Ascending aorta (tissue), 2 donors: ENCODE measurements at regions not wholly inside any gene's neighbourhood (a gene's known extent, or its start where the extent isn't known, plus 50 kb on each side); places are given as distances from the start of the nearest gene placed in this dataset.

Source experiments
- DNase-seq, 2 donors: peaks; one replicate each; pipeline ENCODE4 v3.0.0-alpha.2; 2019; ENCODE audit warnings: low spot score in 2 of 2
- H3K27ac ChIP-seq, 2 donors: fragments of 200-600 bp; sonication (generic); one replicate each; pipeline ENCODE4 v1.5.1; 2016 to 2017; ENCODE audit warnings: mild to moderate bottlenecking in 1 of 2
- H3K27me3 ChIP-seq: fragments of 200-600 bp; sonication (generic); one replicate; pipeline ENCODE4 v1.5.1; 2017
- H3K36me3 ChIP-seq, 2 donors: fragments of 200-600 bp; sonication (generic); one replicate each; pipeline ENCODE4 v1.5.1; 2016
- H3K4me1 ChIP-seq, 2 donors: fragments of 200-600 bp; sonication (generic); one replicate each; pipeline ENCODE4 v1.5.1; 2016 to 2017; ENCODE audit warnings: mild to moderate bottlenecking in 1 of 2
- H3K4me3 ChIP-seq, 2 donors: fragments of 200-600 bp; sonication (generic); one replicate each; pipeline ENCODE4 v1.5.1; 2016 to 2017; ENCODE audit warnings: mild to moderate bottlenecking in 1 of 2
- H3K9me3 ChIP-seq, 2 donors: fragments of 200-600 bp; sonication (generic); one replicate each; pipeline ENCODE4 v1.5.1; 2016
- CTCF ChIP-seq, 3 experiments: fragments of 200-600 bp in 2 of 3; fragments of 450-650 bp in 1 of 3; sonication (generic) in 2 of 3; IDR thresholded peaks; one replicate each; pipeline ENCODE4 v1.5.1; 2016 to 2019; ENCODE audit warnings: antibody characterized with exemption in 3 of 3, mild to moderate bottlenecking in 1 of 3, moderate library complexity in 1 of 3
- intact Hi-C: fragments of 100-400 bp; cut with DNase I; formaldehyde crosslinking; loops from one replicate; pipeline ENCODE4 v1.15.1; 2023

DNA sequence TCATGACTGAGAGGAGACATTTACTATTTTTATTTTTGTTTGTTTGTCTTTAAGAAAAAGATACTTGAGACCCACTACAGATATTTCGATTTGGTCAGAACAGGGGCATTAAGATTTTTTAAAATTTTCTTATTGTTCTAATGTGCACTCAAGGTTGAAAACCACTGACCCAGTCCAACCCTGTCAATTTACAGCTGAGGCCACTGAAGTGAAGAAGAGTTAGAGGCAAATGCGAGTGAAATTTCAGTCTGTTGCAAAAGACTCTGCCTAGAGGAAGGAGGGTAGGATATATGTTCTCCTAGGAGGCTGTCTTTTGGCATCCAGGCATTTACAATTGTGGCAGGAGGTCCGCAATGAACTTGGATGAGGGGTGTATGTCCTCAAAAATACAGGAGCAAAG, 396.3 kb downstream of the RPS24 start:
- no peaks in the 10 kb centered on the region for H3K36me3 ChIP-seq
- H3K27me3 ChIP-seq, result no peaks in the 10 kb centered on the region
- no peak overlapping the region for H3K4me3 ChIP-seq
- no peak for DNase-seq
- peaks cover 0 to 4% of the 10 kb centered on the region in 2 donors for H3K9me3 ChIP-seq
- H3K4me1 ChIP-seq, result peaks cover 12 to 22% of the 10 kb centered on the region in 2 donors
- intact Hi-C loops, result loop anchor here (5.0 kb wide), 1 partner anchor 767 kb away; no protein-coding TSS in a partner anchor
- no peak for TF ChIP-seq CTCF (IDR thresholded peaks at IDR 0.05)
- no peak overlapping the region for H3K27ac ChIP-seq

GRCh38 chr10:78432583-78432982, 398.9 kb downstream of the RPS24 start:
- Histone ChIP-seq H3K4me3 (no peak overlapping the region), H3K27ac (peak overlapping the region in 1 of 2 donors; percentile 41), H3K9me3 (no peaks in the 10 kb centered on the region), H3K27me3 (no peaks in the 10 kb centered on the region), H3K36me3 (no peaks in the 10 kb centered on the region), H3K4me1 (peaks cover 17 to 33% of the 10 kb centered on the region in 2 donors)
- no peak for TF ChIP-seq CTCF (IDR thresholded peaks at IDR 0.05)
- DNase-seq, result no peak
- intact Hi-C loops, result loop anchor here (5.0 kb wide), 1 partner anchor 765 kb away; no protein-coding TSS in a partner anchor

DNA sequence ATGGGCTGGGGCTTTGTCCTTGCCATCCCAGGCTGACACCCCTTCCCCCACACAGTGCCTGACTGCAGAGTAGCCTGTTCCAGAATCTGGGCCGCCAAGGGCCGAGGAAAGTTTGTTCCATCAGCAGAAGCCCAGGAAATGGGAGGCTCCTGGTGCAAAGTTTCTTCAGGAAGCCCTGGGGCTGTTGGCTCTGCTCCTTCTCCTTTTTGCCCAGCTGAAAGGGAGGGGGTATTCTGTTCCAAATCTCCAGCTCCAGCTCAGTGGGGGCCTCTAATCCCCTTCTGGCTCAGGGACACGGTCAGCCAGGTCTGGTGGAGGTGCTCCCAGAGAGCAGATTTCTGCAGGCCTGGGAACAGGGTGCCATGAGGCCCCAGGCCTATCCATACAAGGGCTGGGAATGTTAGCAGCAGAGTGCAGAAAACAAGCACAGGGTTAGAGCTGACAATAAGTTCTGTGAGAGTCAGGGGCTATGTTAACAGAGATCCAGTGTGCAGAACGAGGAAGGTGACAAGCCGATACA, 399.5 kb downstream of the RPS24 start:
- Histone ChIP-seq H3K27ac (peak overlapping the region in 1 of 2 donors; percentile 41), H3K27me3 (no peaks in the 10 kb centered on the region), H3K9me3 (no peaks in the 10 kb centered on the region), H3K4me1 (peaks cover 17 to 37% of the 10 kb centered on the region in 2 donors), H3K36me3 (no peaks in the 10 kb centered on the region), H3K4me3 (no peak overlapping the region)
- DNase-seq, result no peak
- no peak for TF ChIP-seq CTCF (IDR thresholded peaks at IDR 0.05)
- intact Hi-C loops, result loop anchor here (5.0 kb wide), 1 partner anchor 764 kb away; no protein-coding TSS in a partner anchor

DNA sequence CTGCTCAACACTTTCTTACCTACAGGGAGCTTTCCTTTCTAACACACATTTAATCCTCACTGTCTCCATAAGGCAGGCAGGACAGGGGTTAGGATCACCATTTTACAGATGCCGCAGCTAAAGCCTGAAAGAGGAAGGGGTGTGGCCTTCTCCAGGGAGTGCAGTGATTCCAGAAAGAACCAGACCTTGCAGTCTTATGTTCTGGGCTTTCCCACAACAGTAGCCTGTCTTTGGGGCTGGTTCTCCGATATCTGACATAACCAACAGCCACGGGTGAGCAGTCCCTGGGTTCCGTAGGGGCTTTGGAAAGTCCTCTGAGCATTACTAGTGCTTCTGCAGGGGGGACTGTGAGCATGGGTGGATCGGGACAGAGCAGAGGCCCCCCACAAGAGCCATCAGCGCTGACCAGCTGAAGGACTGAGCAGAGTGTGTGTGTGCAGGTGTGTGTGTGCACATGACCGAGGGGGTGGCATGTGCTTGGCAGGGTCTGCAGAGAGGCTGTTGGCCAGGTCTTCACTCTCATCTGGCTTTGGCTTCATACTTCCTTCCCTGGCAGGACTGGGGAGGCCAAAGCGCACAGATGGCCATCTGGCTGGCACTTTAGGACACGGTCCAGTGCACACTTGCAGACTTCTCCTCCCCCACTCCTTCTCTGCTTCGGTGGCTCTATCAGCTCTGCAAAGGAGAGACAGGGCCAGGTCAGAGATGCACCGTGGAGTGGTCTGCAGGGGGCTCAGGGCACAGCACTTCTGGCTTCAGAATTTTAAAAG, 400.3 kb downstream of the RPS24 start:
- Histone ChIP-seq H3K9me3 (no peaks in the 10 kb centered on the region), H3K36me3 (no peaks in the 10 kb centered on the region), H3K4me3 (no peak overlapping the region), H3K27me3 (no peaks in the 10 kb centered on the region), H3K27ac (peak overlapping the region in 1 of 2 donors; percentile 33), H3K4me1 (peaks cover 17 to 39% of the 10 kb centered on the region in 2 donors)
- TF ChIP-seq CTCF (IDR thresholded peaks at IDR 0.05), result no peak
- intact Hi-C loops, result loop anchor here (5.0 kb wide), 1 partner anchor 763 kb away; no protein-coding TSS in a partner anchor
- DNase-seq, result no peak

DNA sequence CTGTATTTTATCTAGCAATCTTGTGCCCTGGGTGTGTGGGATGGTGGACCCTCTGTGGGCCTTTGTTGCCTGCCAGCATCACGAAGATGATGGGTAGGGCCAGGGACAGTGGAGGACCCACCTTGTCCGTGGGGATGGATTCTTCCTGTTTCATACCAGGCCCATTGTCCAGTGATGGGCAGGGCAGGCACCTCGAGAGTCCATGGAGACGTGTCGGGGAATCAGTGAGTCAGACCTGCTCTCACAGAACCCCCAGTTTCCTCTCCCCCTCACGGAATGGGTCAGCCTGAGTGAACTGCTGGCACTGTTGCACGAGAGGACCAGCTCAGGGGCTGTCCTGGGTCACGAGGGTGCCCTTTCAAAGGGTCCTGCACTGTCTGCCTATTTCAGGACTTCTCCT, 401.2 kb downstream of the RPS24 start:
- Histone ChIP-seq H3K27me3 (no peaks in the 10 kb centered on the region), H3K4me3 (no peak overlapping the region), H3K9me3 (no peaks in the 10 kb centered on the region), H3K4me1 (peaks cover 17 to 39% of the 10 kb centered on the region in 2 donors), H3K36me3 (no peaks in the 10 kb centered on the region), H3K27ac (no peak overlapping the region)
- intact Hi-C loops, result loop anchor here (5.0 kb wide), 1 partner anchor 762 kb away; no protein-coding TSS in a partner anchor
- no peak for TF ChIP-seq CTCF (IDR thresholded peaks at IDR 0.05)
- DNase-seq, result no peak
